GM19023 (cell line): ENCODE measurements at regions not wholly inside any gene's neighbourhood (a gene's known extent, or its start where the extent isn't known, plus 50 kb on each side); places are given as distances from the start of the nearest gene placed in this dataset.

Experiments used
- ATAC-seq: cut with Tn5 transposase; IDR thresholded peaks from one replicate; pipeline ENCODE4 v1.9.1; 2021; ENCODE audit warnings: mild to moderate bottlenecking, moderate library complexity; ENCODE audit not compliant: unreplicated experiment

- ATAC-seq, result no peak
These were observed 1540.6 kb upstream of the GBE1 start for GRCh38 chr3:83302091-83302490.

GRCh38 chr3:83317605-83318004 is 1556.2 kb upstream of the GBE1 start:
- ATAC-seq, result no peak

- no peak for ATAC-seq
These were observed 1559.3 kb upstream of the GBE1 start for GRCh38 chr3:83320726-83321125.

GRCh38 chr3:83321457-83321856 is 1560.0 kb upstream of the GBE1 start:
- no peak for ATAC-seq

GRCh38 chr3:83321891-83322290 is 1560.4 kb upstream of the GBE1 start:
- no peak for ATAC-seq

GRCh38 chr3:83354205-83354604 is 1592.8 kb upstream of the GBE1 start:
- ATAC-seq, result no peak

- ATAC-seq, result no peak
These were observed 1565.5 kb upstream of the CADM2 start for GRCh38 chr3:83393276-83393675.

- no peak for ATAC-seq
These were observed 1554.9 kb upstream of the CADM2 start for GRCh38 chr3:83403927-83404326.

GRCh38 chr3:83426300-83426699 is 1532.5 kb upstream of the CADM2 start:
- no peak for ATAC-seq

GRCh38 chr3:83434880-83435587 is 1523.8 kb upstream of the CADM2 start:
- ATAC-seq, result no peak

GRCh38 chr3:83438188-83438587 is 1520.6 kb upstream of the CADM2 start:
- ATAC-seq, result no peak

- ATAC-seq, result no peak
These were observed 1505.7 kb upstream of the CADM2 start for GRCh38 chr3:83453056-83453455.

GRCh38 chr3:83454353-83454752 is 1504.4 kb upstream of the CADM2 start:
- no peak for ATAC-seq

GRCh38 chr3:83457551-83457950 is 1501.2 kb upstream of the CADM2 start:
- ATAC-seq, result no peak

- ATAC-seq, result no peak
These were observed 1498.7 kb upstream of the CADM2 start for GRCh38 chr3:83460052-83460451.

- no peak for ATAC-seq
These were observed 1497.4 kb upstream of the CADM2 start for GRCh38 chr3:83461411-83461810.

- ATAC-seq, result no peak
These were observed 1481.2 kb upstream of the CADM2 start for GRCh38 chr3:83477563-83477962.

- ATAC-seq, result no peak
These were observed 1476.3 kb upstream of the CADM2 start for GRCh38 chr3:83482402-83483070.

GRCh38 chr3:83496462-83496861 is 1462.3 kb upstream of the CADM2 start:
- no peak for ATAC-seq

GRCh38 chr3:83498361-83499016 is 1460.3 kb upstream of the CADM2 start:
- ATAC-seq, result no peak

- no peak for ATAC-seq
These were observed 1458.4 kb upstream of the CADM2 start for GRCh38 chr3:83500422-83500821.

GRCh38 chr3:83500931-83501330 is 1457.9 kb upstream of the CADM2 start:
- ATAC-seq, result no peak
